Vagina (tissue), 2 donors: ENCODE measurements at regions not wholly inside any gene's neighbourhood (a gene's known extent, or its start where the extent isn't known, plus 50 kb on each side); places are given as distances from the start of the nearest gene placed in this dataset. TPM values are rescaled to one million over a fixed set of nuclear protein-coding genes. Genes with fewer than 3 reads are reported as not detected.

ENCODE experiments used
- DNase-seq, 2 donors: peaks; one replicate each; pipeline ENCODE4 v3.0.0-alpha.2; 2017; ENCODE audit errors: extremely low spot score in 2 of 2
- H3K27ac ChIP-seq: fragments of 200-600 bp; sonication (generic); one replicate; pipeline ENCODE4 v1.5.1; 2019
- H3K27me3 ChIP-seq: fragments of 200-600 bp; sonication (generic); one replicate; pipeline ENCODE4 v1.5.1; 2019
- H3K36me3 ChIP-seq, 2 donors: fragments of 200-600 bp; sonication (generic); one replicate each; pipeline ENCODE4 v1.5.1; 2017 to 2019
- H3K4me1 ChIP-seq: fragments of 200-600 bp; sonication (generic); one replicate; pipeline ENCODE4 v1.5.1; 2019
- H3K4me3 ChIP-seq, 2 donors: fragments of 200-600 bp; sonication (generic); 1 replicate in 1 of 2; 2 replicates in 1 of 2; pipeline ENCODE4 v1.5.1; 2016 to 2019
- H3K9me3 ChIP-seq: fragments of 200-600 bp; sonication (generic); one replicate; pipeline ENCODE4 v1.5.1; 2019
- CTCF ChIP-seq, 3 experiments: fragments of 450-650 bp in 2 of 3; fragments of 200-600 bp in 1 of 3; sonication (generic) in 1 of 3; IDR thresholded peaks; one replicate each; pipeline ENCODE4 v1.5.1; 2017 to 2019; ENCODE audit warnings: antibody characterized with exemption in 3 of 3, mild to moderate bottlenecking in 2 of 3, moderate library complexity in 2 of 3
- POLR2A ChIP-seq, 2 donors: fragments of 450-650 bp; IDR thresholded peaks; one replicate each; pipeline ENCODE4 v1.6.1; 2017; ENCODE audit warnings: antibody characterized with exemption in 2 of 2, mild to moderate bottlenecking in 2 of 2, moderate library complexity in 2 of 2
- POLR2AphosphoS5 ChIP-seq, 2 donors: sonication (generic); formaldehyde crosslinking; IDR thresholded peaks; one replicate each; pipeline ENCODE4 v1.9.0; 2017; ENCODE audit warnings: antibody characterized with exemption in 2 of 2, mild to moderate bottlenecking in 2 of 2, low read depth in 1 of 2; ENCODE audit not compliant: insufficient read depth in 1 of 2
- intact Hi-C: fragments of 100-400 bp; cut with DNase I; formaldehyde crosslinking; loops from one replicate; pipeline ENCODE4 v1.15.1; 2023
- microRNA counts, 2 donors: library from miRNA; unstranded; fragments of <30 nt; microRNA quantifications; one replicate each; lab custom pipeline; 2016 to 2017
- microRNA-seq: library from miRNA; unstranded; fragments of <30 nt; microRNA quantifications from one replicate; pipeline ENCODE4, GENCODE V29; 2017; ENCODE audit warnings: borderline number of aligned reads, borderline replicate concordance
- small RNA-seq: library from RNA; depleted of rRNA; stranded (forward); fragments of <200 nt; gene quantifications from one replicate; pipeline ENCODE3, GENCODE V24; 2016

GRCh38 chr20:61189534-61189933 lies 62.5 kb upstream of the CDH4 start:
- H3K27me3 ChIP-seq: no peaks in the 10 kb centered on the region
- no peak overlapping the region for H3K27ac ChIP-seq
- no peaks in the 10 kb centered on the region for H3K9me3 ChIP-seq
- no peaks in the 10 kb centered on the region for H3K4me1 ChIP-seq
- no peak overlapping the region for H3K4me3 ChIP-seq
- DNase-seq: no peak
- no peaks in the 10 kb centered on the region for H3K36me3 ChIP-seq
- TF ChIP-seq POLR2AphosphoS5 (IDR thresholded peaks at IDR 0.05; ENCODE audit: insufficient read depth in 1 of 2, low read depth in 1 of 2) (no peak), POLR2A (IDR thresholded peaks at IDR 0.05) (no peak), CTCF (IDR thresholded peaks at IDR 0.05) (no peak)
- intact Hi-C loops: no loop called here

GRCh38 chr20:61191096-61191495 lies 61.0 kb upstream of the CDH4 start:
- no peak for DNase-seq
- no peaks in the 10 kb centered on the region for H3K4me1 ChIP-seq
- no peak for TF ChIP-seq CTCF (IDR thresholded peaks at IDR 0.05)
- no peak for TF ChIP-seq POLR2A (IDR thresholded peaks at IDR 0.05)
- TF ChIP-seq POLR2AphosphoS5 (IDR thresholded peaks at IDR 0.05; ENCODE audit: insufficient read depth in 1 of 2, low read depth in 1 of 2): no peak
- intact Hi-C loops: no loop called here
- no peaks in the 10 kb centered on the region for H3K27me3 ChIP-seq
- H3K4me3 ChIP-seq: no peak overlapping the region
- no peaks in the 10 kb centered on the region for H3K36me3 ChIP-seq
- no peak overlapping the region for H3K27ac ChIP-seq
- H3K9me3 ChIP-seq: no peaks in the 10 kb centered on the region

GRCh38 chr20:61192337-61192950 lies 59.6 kb upstream of the CDH4 start:
- Histone ChIP-seq H3K36me3 (no peaks in the 10 kb centered on the region), H3K27me3 (no peaks in the 10 kb centered on the region), H3K4me1 (no peaks in the 10 kb centered on the region), H3K27ac (no peak overlapping the region), H3K9me3 (no peaks in the 10 kb centered on the region), H3K4me3 (no peak overlapping the region)
- intact Hi-C loops: no loop called here
- no peak for DNase-seq
- no peak for TF ChIP-seq POLR2AphosphoS5 (IDR thresholded peaks at IDR 0.05; ENCODE audit: insufficient read depth in 1 of 2, low read depth in 1 of 2)
- no peak for TF ChIP-seq POLR2A (IDR thresholded peaks at IDR 0.05)
- no peak for TF ChIP-seq CTCF (IDR thresholded peaks at IDR 0.05)

GRCh38 chr20:61193164-61193563 lies 58.9 kb upstream of the CDH4 start:
- Histone ChIP-seq H3K36me3 (no peaks in the 10 kb centered on the region), H3K4me1 (no peaks in the 10 kb centered on the region), H3K4me3 (no peak overlapping the region), H3K9me3 (no peaks in the 10 kb centered on the region), H3K27me3 (no peaks in the 10 kb centered on the region), H3K27ac (no peak overlapping the region)
- intact Hi-C loops: no loop called here
- DNase-seq: no peak
- no peak for TF ChIP-seq POLR2A (IDR thresholded peaks at IDR 0.05)
- TF ChIP-seq CTCF (IDR thresholded peaks at IDR 0.05): no peak
- no peak for TF ChIP-seq POLR2AphosphoS5 (IDR thresholded peaks at IDR 0.05; ENCODE audit: insufficient read depth in 1 of 2, low read depth in 1 of 2)

MicroRNAs in the stretch of these regions (microRNA counts, 767-probe panel; counts per million panel counts)
- microRNA hsa-miR-548ag (lab: Ali Mortazavi, UCI) (238 to 261 counts per million in 2 donors), microRNA hsa-miR-646 (lab: Ali Mortazavi, UCI) (238 to 261 counts per million in 2 donors)

Small RNA genes lying in the stretch of these regions (microRNA-seq; reads per million reads assigned to microRNA genes)
- not detected for gene MIR4533
- not detected for gene MIR548AG2
- gene MIR646: not detected

Small RNA genes lying in the stretch of these regions (small RNA-seq; reads per million reads assigned to genes)
- not detected for gene MIR4533
- gene MIR548AG2: not detected
- gene MIR646: not detected
